B cell (primary cell): ENCODE measurements at regions not wholly inside any gene's neighbourhood (a gene's known extent, or its start where the extent isn't known, plus 50 kb on each side); places are given as distances from the start of the nearest gene placed in this dataset.

Source experiments
- ATAC-seq: fragments of 200-7000 bp; cut with Tn5 transposase; one replicate; pipeline ENCODE4 v1.10.0; 2021; ENCODE audit warnings: low read depth, mild to moderate bottlenecking, moderate number of reproducible peaks, moderate library complexity
- CTCF ChIA-PET: fragments of 350-600 bp; sonication (Branson Sonifier 250); formaldehyde crosslinking; loops from one replicate; lab custom pipeline; 2021; ENCODE audit warnings: antibody characterized with exemption, inconsistent platforms; lab: Charles Lee
- POLR2A ChIA-PET: fragments of 350-600 bp; sonication (Branson Sonifier 250); formaldehyde crosslinking; loops from one replicate; lab custom pipeline; 2021; ENCODE audit warnings: antibody characterized with exemption; lab: Charles Lee
- DNase-seq: peaks from one replicate; pipeline ENCODE4 v3.0.0; 2013
- H2AFZ ChIP-seq: 2 replicates; pipeline ENCODE4 v1.6.1; 2012; ENCODE audit warnings: mild to moderate bottlenecking, low read depth, low read length; ENCODE audit not compliant: insufficient read depth, poor library complexity, severe bottlenecking
- H3K27ac ChIP-seq, 2 donors: 1 replicate in 1 of 2; 2 replicates in 1 of 2; pipeline ENCODE4 v1.5.1; 2012 to 2013; ENCODE audit warnings: low read length in 2 of 2, mild to moderate bottlenecking in 2 of 2, moderate library complexity in 1 of 2
- H3K27me3 ChIP-seq, 4 experiments: fragments of 200-600 bp in 1 of 4; sonication (generic) in 1 of 4; replicated peaks in 1 of 4; 1 replicate in 2 of 4; 2 replicates in 2 of 4; pipeline versions ENCODE4 v1.6.1 to v1.7.0; 2013 to 2016; ENCODE audit warnings: low read length in 3 of 4, mild to moderate bottlenecking in 2 of 4, mixed read lengths in 1 of 4, moderate library complexity in 1 of 4; ENCODE audit not compliant: insufficient read depth in 4 of 4, control insufficient read depth in 3 of 4; ENCODE audit errors: control extremely low read depth in 1 of 4
- H3K36me3 ChIP-seq, 2 experiments: replicated peaks in 1 of 2; 1 replicate in 1 of 2; 2 replicates in 1 of 2; pipeline versions ENCODE4 v1.6.1 to v1.7.1; 2013; ENCODE audit warnings: low read length in 1 of 2; ENCODE audit not compliant: insufficient read depth in 2 of 2, control insufficient read depth in 1 of 2; ENCODE audit errors: control extremely low read depth in 1 of 2, extremely low read depth in 1 of 2
- H3K4me1 ChIP-seq, 2 donors: fragments of 200-600 bp in 1 of 2; sonication (generic) in 1 of 2; 1 replicate in 1 of 2; 2 replicates in 1 of 2; pipeline versions ENCODE4 v1.5.1 to v1.6.1; 2013 to 2017; ENCODE audit warnings: low read length in 2 of 2; ENCODE audit not compliant: control insufficient read depth in 2 of 2, insufficient read depth in 2 of 2
- H3K4me2 ChIP-seq: replicated peaks from 2 replicates; pipeline ENCODE3; 2012; ENCODE audit warnings: mild to moderate bottlenecking, low read depth, low read length; ENCODE audit not compliant: poor library complexity, severe bottlenecking
- H3K4me3 ChIP-seq, 5 experiments: fragments of 200-600 bp in 1 of 5; sonication (generic) in 1 of 5; 1 replicate in 3 of 5; 2 replicates in 2 of 5; pipeline versions ENCODE4 v1.5.1 to v1.7.0; 2011 to 2016; ENCODE audit warnings: low read length in 4 of 5, mild to moderate bottlenecking in 4 of 5, low read depth in 2 of 5, control low read depth in 1 of 5, moderate library complexity in 1 of 5; ENCODE audit not compliant: insufficient read depth in 1 of 5; ENCODE audit errors: control extremely low read depth in 1 of 5, extremely low read depth in 1 of 5
- H3K79me2 ChIP-seq: fragments of 200-600 bp; sonication (generic); one replicate; pipeline ENCODE4 v1.6.0; 2016; ENCODE audit warnings: low read length; ENCODE audit not compliant: control insufficient read depth, insufficient read depth
- H3K9ac ChIP-seq: fragments of 200-600 bp; sonication (generic); 2 replicates; pipeline ENCODE4 v1.6.1; 2017; ENCODE audit warnings: mild to moderate bottlenecking, low read length, moderate library complexity
- H3K9me3 ChIP-seq, 3 donors: one replicate each; pipeline versions ENCODE4 v1.6.1 to v1.7.1; 2013; ENCODE audit warnings: low read length in 2 of 3; ENCODE audit not compliant: control insufficient read depth in 2 of 3, insufficient read depth in 1 of 3; ENCODE audit errors: control extremely low read depth in 1 of 3
- H4K20me1 ChIP-seq: 2 replicates; pipeline ENCODE4 v1.6.0; 2012; ENCODE audit warnings: mild to moderate bottlenecking, low read length; ENCODE audit not compliant: insufficient read depth, control insufficient read depth, poor library complexity, severe bottlenecking
- H3K27ac Mint-ChIP-seq: one replicate; pipeline ENCODE4 v1.8.0; 2021; ENCODE audit warnings: mixed read lengths
- H3K27me3 Mint-ChIP-seq: one replicate; pipeline ENCODE4 v1.8.0; 2021; ENCODE audit warnings: mixed read lengths
- H3K4me1 Mint-ChIP-seq: one replicate; pipeline ENCODE4 v1.8.0; 2021; ENCODE audit warnings: mixed read lengths
- H3K4me3 Mint-ChIP-seq: one replicate; pipeline ENCODE4 v1.8.0; 2021; ENCODE audit warnings: mixed read lengths
- H3K9me3 Mint-ChIP-seq: one replicate; pipeline ENCODE4 v1.8.0; 2022; ENCODE audit warnings: mixed read lengths; ENCODE audit not compliant: insufficient read depth
- EZH2 ChIP-seq: IDR thresholded peaks from 2 replicates; pipeline ENCODE4 v1.6.1; 2012; ENCODE audit warnings: borderline replicate concordance, low read depth, mild to moderate bottlenecking, moderate library complexity, low read length; ENCODE audit not compliant: insufficient read depth, poor library complexity, severe bottlenecking
- WGBS: methylation state at CpG from one replicate; pipeline ENCODE4 v1.1.5; 2013; ENCODE audit warnings: missing lambda C conversion rate; ENCODE audit not compliant: insufficient coverage; 5-methylcytosine and 5-hydroxymethylcytosine counted together
- intact Hi-C: fragments of 100-400 bp; cut with micrococcal nuclease; formaldehyde crosslinking; loops from one replicate; pipeline ENCODE4 v1.10.0; 2022
- TF ChIP-seq, protein P1 (sequence below): fragments of 200-600 bp; IDR thresholded peaks from one replicate; pipeline ENCODE4 v1.8.0; 2022; ENCODE audit warnings: antibody characterized with exemption, mild to moderate bottlenecking

DNA sequence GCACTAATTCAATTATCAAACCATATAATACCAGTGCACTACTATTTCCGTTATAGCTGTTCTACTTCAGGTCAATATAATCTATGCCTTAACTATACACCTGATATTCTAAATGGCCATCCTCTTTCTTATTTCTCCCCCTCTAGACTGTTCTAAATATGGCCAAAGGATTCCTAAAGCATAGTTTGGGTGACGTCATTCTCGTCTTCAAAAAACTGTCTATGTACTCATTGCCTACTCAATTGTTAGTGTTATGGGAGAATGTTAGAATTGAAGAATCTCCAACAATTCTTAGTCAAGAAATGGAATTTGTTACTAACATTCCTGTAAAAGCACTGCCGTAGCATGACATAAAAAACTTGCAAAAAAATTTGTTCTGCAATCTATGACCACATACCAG, 431.1 kb upstream of the ANO3 start:
- H4K20me1 ChIP-seq, result no peaks in the 10 kb centered on the region
- no peaks in the 10 kb centered on the region for H3K9me3 ChIP-seq
- no peak for DNase-seq
- WGBS, result no CpG with 5 or more reads among the region's 4 CpGs
- H3K27me3 Mint-ChIP-seq, result no peaks in the 10 kb centered on the region
- no peak overlapping the region for H3K27ac Mint-ChIP-seq
- H3K9ac ChIP-seq, result no peak overlapping the region
- H3K4me1 ChIP-seq, result no peaks in the 10 kb centered on the region
- ChIA-PET CTCF (no interaction called here), POLR2A (no interaction called here)
- H3K4me2 ChIP-seq, result no peak overlapping the region
- H3K4me3 ChIP-seq, result no peak overlapping the region
- no peaks in the 10 kb centered on the region for H3K9me3 Mint-ChIP-seq
- intact Hi-C loops, result no loop called here
- no peak for ATAC-seq
- no peak overlapping the region for H2AFZ ChIP-seq
- H3K36me3 ChIP-seq, result no peaks in the 10 kb centered on the region
- no peak overlapping the region for H3K4me3 Mint-ChIP-seq
- H3K27ac ChIP-seq, result no peak overlapping the region
- H3K27me3 ChIP-seq, result no peaks in the 10 kb centered on the region
- TF ChIP-seq, protein P1, sequence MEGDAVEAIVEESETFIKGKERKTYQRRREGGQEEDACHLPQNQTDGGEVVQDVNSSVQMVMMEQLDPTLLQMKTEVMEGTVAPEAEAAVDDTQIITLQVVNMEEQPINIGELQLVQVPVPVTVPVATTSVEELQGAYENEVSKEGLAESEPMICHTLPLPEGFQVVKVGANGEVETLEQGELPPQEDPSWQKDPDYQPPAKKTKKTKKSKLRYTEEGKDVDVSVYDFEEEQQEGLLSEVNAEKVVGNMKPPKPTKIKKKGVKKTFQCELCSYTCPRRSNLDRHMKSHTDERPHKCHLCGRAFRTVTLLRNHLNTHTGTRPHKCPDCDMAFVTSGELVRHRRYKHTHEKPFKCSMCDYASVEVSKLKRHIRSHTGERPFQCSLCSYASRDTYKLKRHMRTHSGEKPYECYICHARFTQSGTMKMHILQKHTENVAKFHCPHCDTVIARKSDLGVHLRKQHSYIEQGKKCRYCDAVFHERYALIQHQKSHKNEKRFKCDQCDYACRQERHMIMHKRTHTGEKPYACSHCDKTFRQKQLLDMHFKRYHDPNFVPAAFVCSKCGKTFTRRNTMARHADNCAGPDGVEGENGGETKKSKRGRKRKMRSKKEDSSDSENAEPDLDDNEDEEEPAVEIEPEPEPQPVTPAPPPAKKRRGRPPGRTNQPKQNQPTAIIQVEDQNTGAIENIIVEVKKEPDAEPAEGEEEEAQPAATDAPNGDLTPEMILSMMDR, result no peak
- TF ChIP-seq EZH2, result no peak
- no peaks in the 10 kb centered on the region for H3K4me1 Mint-ChIP-seq
- no peaks in the 10 kb centered on the region for H3K79me2 ChIP-seq

DNA sequence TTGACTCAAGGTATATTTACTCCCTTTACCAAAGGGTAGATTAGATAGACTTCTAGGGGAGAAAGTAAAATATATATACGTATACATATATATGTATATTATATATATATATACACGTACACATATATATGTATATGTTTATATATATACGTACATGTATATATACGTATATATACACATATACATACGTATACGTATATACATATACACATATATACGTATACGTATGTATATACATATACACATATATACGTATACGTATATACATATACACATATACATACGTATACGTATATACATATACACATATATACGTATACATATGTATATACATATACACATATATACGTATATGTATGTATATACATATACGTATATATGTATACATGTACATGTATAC, 430.5 kb upstream of the ANO3 start:
- no peak overlapping the region for H3K9ac ChIP-seq
- Mint-ChIP-seq H3K9me3 (no peaks in the 10 kb centered on the region), H3K4me3 (no peak overlapping the region), H3K4me1 (no peaks in the 10 kb centered on the region), H3K27ac (no peak overlapping the region), H3K27me3 (no peaks in the 10 kb centered on the region)
- no peaks in the 10 kb centered on the region for H3K27me3 ChIP-seq
- no peak overlapping the region for H2AFZ ChIP-seq
- ChIA-PET POLR2A (no interaction called here), CTCF (no interaction called here)
- H4K20me1 ChIP-seq, result no peaks in the 10 kb centered on the region
- H3K4me2 ChIP-seq, result no peak overlapping the region
- TF ChIP-seq EZH2, result no peak
- TF ChIP-seq, protein P1, result no peak
- WGBS, result no CpG with 5 or more reads among the region's 15 CpGs
- no peak overlapping the region for H3K4me3 ChIP-seq
- no peaks in the 10 kb centered on the region for H3K79me2 ChIP-seq
- DNase-seq (no peak), ATAC-seq (no peak)
- H3K9me3 ChIP-seq, result no peaks in the 10 kb centered on the region
- H3K36me3 ChIP-seq, result no peaks in the 10 kb centered on the region
- no peaks in the 10 kb centered on the region for H3K4me1 ChIP-seq
- no peak overlapping the region for H3K27ac ChIP-seq
- intact Hi-C loops, result no loop called here
